SIG-M5 treated with dmso at 0.1 percent for 504 hours (cell line): ENCODE measurements at regions not wholly inside any gene's neighbourhood (a gene's known extent, or its start where the extent isn't known, plus 50 kb on each side); places are given as distances from the start of the nearest gene placed in this dataset.
"Not testable (repeated sequence)": the region's sequence is repeated elsewhere in the genome, so short reads cannot be mapped to it uniquely, and the experiment has no call there.

Experiments
- DNase-seq: peaks from one replicate; lab custom pipeline; 2025; ENCODE audit not compliant: unreplicated experiment; lab: John Stamatoyannopoulos, UW

DNA sequence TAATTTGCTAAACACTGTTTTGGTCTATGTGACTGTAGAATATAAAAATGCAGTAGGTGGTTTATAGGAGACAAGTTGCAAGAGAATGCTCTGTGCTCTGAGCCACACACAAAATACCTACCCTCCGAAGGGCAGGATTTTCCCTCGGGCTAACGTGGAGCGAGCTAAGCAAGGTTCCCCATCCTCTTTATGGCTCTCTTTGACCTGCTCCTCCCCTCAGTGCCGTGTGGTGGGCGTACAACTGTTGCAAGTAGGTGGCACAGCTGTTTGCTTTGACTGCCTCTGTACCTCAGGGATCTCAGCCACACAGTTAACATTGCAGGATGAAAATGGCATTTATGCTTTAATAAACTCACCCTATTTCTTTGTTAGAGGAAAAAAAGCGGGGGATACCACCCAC, 339.1 kb downstream of the SATB1 start:
- DNase-seq: no peak

DNA sequence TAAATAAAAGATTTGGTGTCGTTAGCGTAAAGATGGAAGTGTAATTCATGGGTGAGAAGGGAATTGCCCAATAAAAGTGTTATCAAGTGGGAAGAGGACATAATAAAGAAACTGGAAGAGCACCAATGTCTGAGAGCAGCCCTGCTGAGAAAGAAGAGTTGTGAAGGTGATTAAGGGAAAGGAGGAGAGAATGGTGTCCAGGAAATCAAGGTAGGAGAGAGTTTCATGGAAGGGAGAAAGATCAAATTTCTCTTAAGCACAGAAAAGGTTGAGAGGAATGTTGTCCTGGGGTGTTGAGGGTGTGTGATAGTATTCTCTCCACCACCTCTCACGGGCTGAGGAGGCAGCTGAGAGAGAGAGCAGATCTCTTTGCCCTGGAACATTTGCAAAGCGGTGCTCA, 339.7 kb downstream of the SATB1 start:
- DNase-seq: no peak

GRCh38 chr3:18083273-18083590, 340.8 kb upstream of the TBC1D5 start:
- not testable (repeated sequence) for DNase-seq

DNA sequence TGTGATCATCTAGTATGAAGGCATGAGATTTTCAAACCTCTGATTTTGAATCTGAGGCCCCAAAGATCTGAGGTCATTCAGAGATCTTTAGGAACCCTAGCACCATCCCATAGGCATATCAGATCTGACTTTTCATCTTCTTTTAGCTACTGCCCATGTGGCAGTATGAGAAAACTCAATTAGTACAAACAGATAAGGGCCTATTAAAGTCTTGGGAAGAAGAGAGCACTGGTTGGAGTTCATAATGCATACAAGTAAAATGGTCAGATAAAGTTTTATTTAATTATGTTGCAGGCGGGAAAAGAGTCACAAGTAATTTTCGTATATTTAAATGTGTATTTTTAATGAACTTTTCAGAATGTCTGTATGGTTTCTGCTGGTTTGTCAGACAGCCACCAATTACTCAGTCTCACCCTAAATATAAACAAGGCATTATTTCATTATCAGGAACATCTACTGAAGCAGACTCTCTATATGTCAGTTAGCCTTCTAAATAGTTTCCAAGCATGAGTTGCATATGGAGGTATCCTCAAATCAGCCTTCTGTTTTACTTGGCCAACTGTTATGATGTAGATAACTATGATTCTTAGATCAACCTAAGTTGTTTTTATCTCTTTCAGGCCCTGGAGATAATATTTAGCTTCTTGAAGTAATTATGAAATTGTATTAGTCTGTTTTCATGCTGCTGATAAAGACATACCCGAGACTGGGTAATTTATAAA, 340.3 kb upstream of the TBC1D5 start:
- DNase-seq: no peak

DNA sequence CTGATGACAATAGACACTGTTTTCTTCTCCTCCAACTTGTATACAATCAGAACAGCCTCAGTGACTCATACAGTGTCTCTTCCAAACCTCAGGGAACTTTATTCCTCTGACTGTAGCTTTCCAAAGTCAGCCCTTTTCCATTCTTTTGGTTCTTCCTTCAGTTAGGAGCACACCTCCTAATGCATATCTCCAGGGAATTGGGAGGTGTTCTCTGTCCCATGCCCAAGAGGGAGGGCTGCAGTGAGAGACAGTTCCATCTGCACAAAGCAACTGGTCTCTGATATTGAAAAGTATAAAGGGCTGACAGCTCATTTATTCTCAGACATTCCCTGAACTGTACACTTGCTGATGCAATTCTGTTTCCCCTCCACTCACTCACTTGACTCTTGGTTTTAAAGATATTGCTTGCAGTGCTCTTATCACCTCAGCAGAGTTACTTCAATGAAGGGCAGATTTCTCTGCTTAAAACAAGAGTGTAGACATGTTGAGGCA, 337.8 kb upstream of the TBC1D5 start:
- DNase-seq: no peak

DNA sequence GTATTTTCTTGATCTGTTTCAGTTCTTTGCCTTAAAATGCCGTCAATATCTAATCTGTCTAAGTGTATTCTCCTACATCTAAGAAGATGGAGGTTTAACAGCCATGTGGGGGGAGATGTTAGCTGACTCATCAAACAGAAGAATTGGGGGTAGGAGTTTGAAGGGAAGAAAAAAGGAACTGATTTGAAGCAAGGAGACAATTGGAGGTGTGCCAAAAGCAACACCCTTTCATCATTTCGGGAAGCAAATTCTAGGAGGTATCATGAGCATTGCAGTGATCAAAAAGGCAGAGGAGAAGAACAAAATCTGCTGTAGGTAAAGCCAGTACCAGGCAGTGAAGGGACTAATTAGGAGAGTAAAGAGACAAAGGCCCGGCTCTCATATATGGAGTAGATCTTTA, 337.3 kb upstream of the TBC1D5 start:
- DNase-seq: peak; percentile 74

DNA sequence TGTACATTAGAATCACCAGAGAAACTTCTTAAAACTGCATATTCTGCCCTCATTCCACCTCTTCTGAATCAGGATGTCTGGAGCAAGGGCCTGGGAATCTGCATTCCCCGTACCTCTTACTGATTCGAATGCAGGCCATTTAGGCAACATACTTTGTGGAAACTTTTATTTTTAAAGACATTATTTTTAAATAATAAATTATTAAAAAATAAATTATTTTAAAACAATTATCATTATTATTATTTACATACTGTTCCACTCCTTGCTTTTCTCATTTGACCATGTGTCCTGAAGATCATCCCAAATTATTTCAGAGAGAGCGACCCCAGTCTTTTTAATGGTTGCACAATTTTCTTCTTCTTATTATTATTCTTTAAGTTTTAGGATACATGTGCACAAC, 336.6 kb upstream of the TBC1D5 start:
- DNase-seq: no peak

GRCh38 chr3:18077128-18077840, 334.9 kb upstream of the TBC1D5 start:
- DNase-seq: no peak

DNA sequence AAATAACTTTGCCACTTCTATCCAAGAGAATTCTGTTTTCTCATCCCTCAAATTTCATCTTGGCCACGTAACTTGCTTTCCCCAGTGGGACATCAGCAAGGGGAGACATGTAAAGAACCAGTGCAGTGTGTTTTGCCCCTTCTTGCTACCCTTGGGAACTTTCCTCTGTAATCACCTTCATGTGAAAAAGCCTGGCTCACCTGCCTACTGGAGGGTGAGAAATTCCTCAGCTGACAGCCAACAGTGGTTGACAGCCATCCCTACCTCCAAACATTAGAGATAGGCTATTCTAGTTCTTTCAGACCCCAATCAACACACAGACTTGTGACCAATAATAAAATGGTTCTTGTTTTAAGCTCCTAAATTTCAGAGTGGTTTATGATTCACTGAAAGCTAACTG, 333.9 kb upstream of the TBC1D5 start:
- no peak for DNase-seq

- DNase-seq: no peak
Observed at GRCh38 chr3:18075799-18076198, 333.4 kb upstream of the TBC1D5 start.

DNA sequence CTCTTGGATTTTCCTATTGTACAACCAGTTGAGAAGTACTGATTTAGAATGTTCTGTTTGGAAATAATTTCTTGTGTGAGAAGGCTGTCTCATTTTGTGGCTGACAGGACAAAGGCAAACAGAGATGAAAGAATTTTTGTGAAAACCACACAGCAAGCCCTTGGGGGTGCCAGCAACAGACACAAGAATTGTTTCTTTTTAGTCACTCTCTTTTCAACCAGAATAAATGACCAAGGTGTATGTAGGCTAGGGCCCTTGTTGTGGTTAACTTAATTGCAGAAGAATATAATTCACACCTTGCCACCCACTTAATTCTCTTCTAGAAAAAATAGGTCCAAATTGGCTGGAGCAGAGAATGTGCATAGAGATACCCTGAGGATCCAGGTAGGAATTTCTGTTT, 329.4 kb upstream of the TBC1D5 start:
- DNase-seq: no peak

- DNase-seq: no peak
Observed at GRCh38 chr3:18070944-18071343, 328.5 kb upstream of the TBC1D5 start.

- no peak for DNase-seq
Observed at GRCh38 chr3:18070231-18070630, 327.8 kb upstream of the TBC1D5 start.

DNA sequence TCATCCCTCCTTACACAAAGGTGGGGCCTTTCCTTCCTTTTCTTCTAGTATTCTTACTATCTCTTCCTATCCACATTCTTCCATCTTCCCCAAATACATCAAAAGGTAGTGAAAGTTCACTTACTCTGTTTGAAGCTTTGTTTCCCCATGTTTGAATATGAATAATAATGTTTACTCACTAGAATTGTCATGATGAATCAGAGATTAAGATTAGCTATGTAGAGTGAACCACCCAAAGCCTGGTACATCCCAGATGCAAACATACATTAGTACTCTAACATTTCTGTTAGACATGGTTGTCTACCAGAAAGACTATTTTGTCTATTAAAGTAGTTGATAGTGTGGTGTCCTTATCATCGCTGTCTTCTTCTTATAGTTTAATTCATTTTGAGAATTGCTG, 327.1 kb upstream of the TBC1D5 start:
- DNase-seq: no peak

- DNase-seq: no peak
Observed at GRCh38 chr3:18066899-18067582, 324.6 kb upstream of the TBC1D5 start.

DNA sequence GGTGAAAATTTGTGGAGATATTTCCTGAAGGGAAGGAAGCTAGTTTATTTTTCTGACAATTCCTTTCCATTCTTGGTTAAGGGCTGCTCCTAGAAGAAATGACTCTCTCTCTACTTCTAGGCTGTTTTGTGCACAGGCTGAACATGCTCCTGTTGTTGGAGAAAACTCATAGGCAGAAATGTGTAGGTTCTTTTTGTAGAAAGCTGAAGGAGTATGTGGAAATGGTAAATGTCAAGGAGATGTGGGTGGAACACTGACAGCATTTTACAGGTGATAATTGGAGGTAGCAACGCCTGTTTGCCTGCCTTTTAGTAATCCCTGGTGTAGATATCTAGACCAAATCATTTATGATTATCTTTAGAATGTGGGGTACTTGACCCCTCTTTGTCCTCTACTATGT, 322.2 kb upstream of the TBC1D5 start:
- DNase-seq: no peak

- no peak for DNase-seq
Observed at GRCh38 chr3:18062657-18063025, 320.2 kb upstream of the TBC1D5 start.

DNA sequence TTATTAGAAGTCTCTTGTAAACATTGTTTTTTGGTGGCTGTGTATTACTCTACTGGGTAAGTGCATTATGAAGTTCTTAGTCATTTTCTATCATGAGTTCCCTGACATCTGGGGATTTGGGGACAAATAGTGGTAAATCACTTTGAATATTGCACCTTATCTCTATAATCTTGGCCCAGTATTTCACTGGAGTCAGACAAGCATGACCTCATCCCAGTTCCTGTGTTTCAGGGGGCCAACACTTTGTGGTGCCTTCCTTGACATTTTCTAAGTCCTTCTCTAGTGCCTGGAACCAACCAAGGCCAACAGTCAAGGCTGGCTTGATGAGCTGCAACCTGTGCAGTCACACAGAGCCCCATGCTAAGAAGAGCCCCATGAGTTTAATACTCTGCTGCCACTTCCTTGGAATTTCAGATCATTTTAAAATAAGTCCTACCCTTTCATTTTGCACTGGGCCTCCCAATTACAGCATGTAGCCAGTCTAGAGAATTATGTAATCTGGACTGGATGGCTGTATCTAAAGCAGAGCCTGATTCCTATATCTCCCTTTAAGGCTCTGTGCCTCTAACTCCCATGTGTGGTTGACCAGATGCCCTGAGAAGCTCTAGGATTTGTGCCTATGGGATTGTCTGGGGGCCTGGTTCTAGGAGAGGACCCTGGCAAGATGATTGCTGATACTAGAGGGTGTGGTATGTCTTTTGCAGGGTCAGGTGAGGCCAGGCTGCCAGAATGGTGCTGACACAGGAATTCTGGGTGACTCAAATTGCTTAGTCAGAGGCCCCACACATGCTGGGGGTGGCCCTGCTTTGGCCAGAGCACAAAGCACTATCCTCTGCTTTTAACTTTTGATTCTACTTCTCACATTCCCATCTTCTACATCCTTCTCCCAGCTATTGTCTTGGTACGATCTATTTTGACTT, 319.6 kb upstream of the TBC1D5 start:
- DNase-seq: no peak

DNA sequence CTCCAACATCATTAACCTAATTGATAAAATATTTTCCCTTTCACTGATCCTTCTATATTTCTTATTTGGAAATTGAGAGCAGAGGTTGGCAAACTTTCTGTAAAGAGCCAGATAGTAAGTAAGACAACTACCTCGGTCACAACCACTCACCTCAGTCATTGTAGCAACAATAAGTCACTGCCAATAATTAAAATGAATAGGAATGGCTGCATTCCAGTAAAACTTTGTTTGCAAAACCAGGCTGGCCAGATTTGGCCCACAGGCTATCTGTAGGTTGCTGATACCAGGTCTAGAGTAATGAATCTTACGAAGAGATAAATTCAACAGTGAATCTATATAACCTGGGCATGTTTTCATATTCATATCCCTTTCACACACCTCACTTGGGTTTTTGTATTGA, 316.2 kb upstream of the TBC1D5 start:
- no peak for DNase-seq

- no peak for DNase-seq
Observed at GRCh38 chr3:18057471-18058091, 315.1 kb upstream of the TBC1D5 start.

DNA sequence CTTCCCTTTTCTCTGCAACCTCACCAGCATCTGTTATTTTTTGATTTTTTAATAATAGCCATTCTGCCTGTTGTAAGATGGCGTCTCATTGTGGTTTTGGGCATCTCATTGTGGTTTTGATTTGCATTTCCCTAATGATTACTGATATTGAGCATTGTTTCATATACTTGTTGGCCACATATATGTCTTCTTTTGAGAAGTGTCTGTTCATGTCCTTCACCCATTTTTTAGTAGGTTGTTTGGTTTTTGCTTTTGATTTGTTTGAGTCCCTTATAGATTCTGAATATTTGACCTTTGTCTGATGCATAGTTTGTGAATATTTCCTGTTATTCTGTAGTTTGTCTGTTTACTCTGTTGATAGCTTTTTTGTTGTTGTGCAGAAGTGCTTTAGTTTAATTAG, 312.2 kb upstream of the TBC1D5 start:
- no peak for DNase-seq
